OCI-LY7 (cell line): ENCODE measurements at regions not wholly inside any gene's neighbourhood (a gene's known extent, or its start where the extent isn't known, plus 50 kb on each side); places are given as distances from the start of the nearest gene placed in this dataset.

Experiments used
- EZH2phosphoT487 ChIP-seq: fragments of 200-600 bp; sonication (generic); IDR thresholded peaks from 2 replicates; pipeline ENCODE4 v1.6.1; 2018; ENCODE audit warnings: low read depth, borderline replicate concordance, mild to moderate bottlenecking, mixed run types, antibody characterized with exemption, low read length, moderate library complexity, mixed read lengths
- TF ChIP-seq, protein P1 (sequence below): fragments of 200-600 bp; sonication (generic); conservative IDR thresholded peaks from 2 replicates; pipeline ENCODE4 v1.5.1; 2014; ENCODE audit warnings: mild to moderate bottlenecking, antibody characterized with exemption, low read length, moderate library complexity, mixed read lengths

DNA sequence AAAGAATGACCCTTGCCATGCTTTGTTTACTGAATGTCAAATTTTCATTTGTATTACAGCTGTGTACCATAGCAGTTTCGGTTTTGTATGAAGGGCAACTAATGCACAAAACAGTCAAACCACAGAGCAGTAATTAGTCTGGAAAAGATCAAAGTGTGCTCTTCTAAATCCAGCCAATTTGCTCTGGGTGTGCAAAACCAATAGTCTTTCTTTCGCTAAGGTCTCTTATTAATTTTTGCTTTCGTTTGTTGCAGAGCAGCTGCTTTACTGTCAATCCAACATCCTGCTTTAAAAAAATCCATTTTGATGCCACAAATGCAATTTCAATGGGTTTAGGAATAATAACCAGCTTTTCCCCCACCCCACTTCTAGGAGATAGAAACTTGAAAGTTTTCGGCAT is 114.2 kb downstream of the BRMS1L start:
- TF ChIP-seq, protein P1, sequence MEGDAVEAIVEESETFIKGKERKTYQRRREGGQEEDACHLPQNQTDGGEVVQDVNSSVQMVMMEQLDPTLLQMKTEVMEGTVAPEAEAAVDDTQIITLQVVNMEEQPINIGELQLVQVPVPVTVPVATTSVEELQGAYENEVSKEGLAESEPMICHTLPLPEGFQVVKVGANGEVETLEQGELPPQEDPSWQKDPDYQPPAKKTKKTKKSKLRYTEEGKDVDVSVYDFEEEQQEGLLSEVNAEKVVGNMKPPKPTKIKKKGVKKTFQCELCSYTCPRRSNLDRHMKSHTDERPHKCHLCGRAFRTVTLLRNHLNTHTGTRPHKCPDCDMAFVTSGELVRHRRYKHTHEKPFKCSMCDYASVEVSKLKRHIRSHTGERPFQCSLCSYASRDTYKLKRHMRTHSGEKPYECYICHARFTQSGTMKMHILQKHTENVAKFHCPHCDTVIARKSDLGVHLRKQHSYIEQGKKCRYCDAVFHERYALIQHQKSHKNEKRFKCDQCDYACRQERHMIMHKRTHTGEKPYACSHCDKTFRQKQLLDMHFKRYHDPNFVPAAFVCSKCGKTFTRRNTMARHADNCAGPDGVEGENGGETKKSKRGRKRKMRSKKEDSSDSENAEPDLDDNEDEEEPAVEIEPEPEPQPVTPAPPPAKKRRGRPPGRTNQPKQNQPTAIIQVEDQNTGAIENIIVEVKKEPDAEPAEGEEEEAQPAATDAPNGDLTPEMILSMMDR, result no peak
- no peak for TF ChIP-seq EZH2phosphoT487
